GM23248 (cell line): ENCODE measurements at regions not wholly inside any gene's neighbourhood (a gene's known extent, or its start where the extent isn't known, plus 50 kb on each side); places are given as distances from the start of the nearest gene placed in this dataset.

Experiments used
- DNase-seq: peaks from one replicate; pipeline ENCODE4 v3.0.0-alpha.2; 2015
- H2AFZ ChIP-seq: fragments of 200-600 bp; sonication (generic); 2 replicates; pipeline ENCODE4 v1.6.1; 2016; ENCODE audit warnings: antibody characterized with exemption
- H3F3A ChIP-seq: fragments of 200-600 bp; sonication (generic); 2 replicates; pipeline ENCODE4 v1.6.1; 2016; ENCODE audit warnings: mild to moderate bottlenecking, antibody characterized with exemption, mixed run types; ENCODE audit not compliant: insufficient read depth
- H3K27ac ChIP-seq: fragments of 200-600 bp; sonication (generic); 2 replicates; pipeline ENCODE4 v1.5.1; 2016; ENCODE audit warnings: mild to moderate bottlenecking
- H3K27me3 ChIP-seq: fragments of 200-600 bp; sonication (generic); replicated peaks from 2 replicates; pipeline ENCODE4 v1.6.1; 2016; ENCODE audit warnings: mild to moderate bottlenecking; ENCODE audit not compliant: insufficient read depth
- H3K36me3 ChIP-seq: fragments of 200-600 bp; sonication (generic); 2 replicates; pipeline ENCODE4 v1.6.1; 2016; ENCODE audit warnings: low read depth, mild to moderate bottlenecking
- H3K4me1 ChIP-seq: fragments of 200-600 bp; sonication (generic); 2 replicates; pipeline ENCODE4 v1.6.1; 2016; ENCODE audit warnings: mild to moderate bottlenecking; ENCODE audit not compliant: insufficient read depth
- H3K4me2 ChIP-seq: fragments of 200-600 bp; sonication (generic); one replicate; pipeline ENCODE4 v1.6.1; 2016; ENCODE audit warnings: mild to moderate bottlenecking; ENCODE audit not compliant: unreplicated experiment
- H3K4me3 ChIP-seq: fragments of 200-600 bp; sonication (generic); 2 replicates; pipeline ENCODE4 v1.5.1; 2016; ENCODE audit warnings: mild to moderate bottlenecking
- H3K79me2 ChIP-seq: fragments of 200-600 bp; sonication (generic); 2 replicates; pipeline ENCODE4 v1.6.1; 2016; ENCODE audit warnings: mild to moderate bottlenecking; ENCODE audit not compliant: insufficient read depth
- H3K9ac ChIP-seq: fragments of 200-600 bp; sonication (generic); 2 replicates; pipeline ENCODE4 v1.6.1; 2016; ENCODE audit warnings: mild to moderate bottlenecking
- H3K9me2 ChIP-seq: fragments of 200-600 bp; sonication (generic); 2 replicates; pipeline ENCODE4 v1.6.1; 2016; ENCODE audit warnings: mixed run types, mild to moderate bottlenecking, moderate library complexity; ENCODE audit not compliant: insufficient read depth
- H3K9me3 ChIP-seq: fragments of 200-600 bp; sonication (generic); one replicate; pipeline ENCODE4 v1.6.1; 2017; ENCODE audit warnings: low read depth
- H4K20me1 ChIP-seq: fragments of 200-600 bp; sonication (generic); 2 replicates; pipeline ENCODE4 v1.6.0; 2016; ENCODE audit not compliant: insufficient read depth
- EZH2 ChIP-seq: fragments of 200-600 bp; sonication (generic); IDR thresholded peaks from 2 replicates; pipeline ENCODE4 v1.6.1; 2018; ENCODE audit warnings: antibody characterized with exemption, mild to moderate bottlenecking; ENCODE audit not compliant: insufficient read depth, poor library complexity, severe bottlenecking
- EZH2phosphoT487 ChIP-seq: fragments of 200-600 bp; sonication (generic); IDR thresholded peaks from 2 replicates; pipeline ENCODE4 v1.6.1; 2018; ENCODE audit warnings: antibody characterized with exemption, moderate library complexity, mild to moderate bottlenecking, low read depth; ENCODE audit not compliant: insufficient read depth
- WGBS, 2 experiments: methylation state at CpG; one replicate each; pipeline ENCODE4 v1.1.6; 2015 to 2017; ENCODE audit warnings: low lambda C conversion rate in 2 of 2, low coverage in 1 of 2; ENCODE audit errors: missing lambda C conversion rate in 2 of 2; 5-methylcytosine and 5-hydroxymethylcytosine counted together
- in situ Hi-C: fragments of 300-500 bp; cut with MboI; formaldehyde crosslinking; loops from 2 replicates; pipeline ENCODE4 v1.15.0; 2020

DNA sequence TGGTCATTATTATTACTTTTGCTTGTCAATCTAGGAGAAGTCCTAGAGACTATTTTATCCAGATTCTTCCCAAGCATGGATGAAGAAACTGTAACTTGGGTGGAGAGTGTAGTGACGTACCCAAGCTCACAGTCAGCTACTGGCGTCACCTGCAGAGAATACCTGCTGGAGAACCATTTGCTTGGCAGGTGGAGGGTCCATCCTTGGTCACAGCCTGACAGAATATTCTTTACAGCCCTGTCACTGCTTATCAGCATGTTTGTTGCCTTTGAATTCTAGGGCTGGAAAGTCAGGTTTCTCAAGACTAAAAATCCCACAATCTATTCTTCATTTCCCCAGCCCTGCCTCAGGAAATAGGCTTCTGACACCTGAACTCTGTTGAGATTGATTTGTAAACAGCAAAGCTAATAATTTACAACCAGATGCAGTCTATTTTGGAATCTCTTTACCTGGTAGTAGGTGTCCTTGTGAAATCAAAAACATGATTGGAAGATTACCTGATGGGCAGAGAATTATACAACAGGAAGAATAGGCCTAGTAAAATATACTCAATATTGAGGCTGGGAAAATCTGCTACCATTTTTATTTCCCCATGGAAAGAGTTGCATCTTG, 100.4 kb upstream of the ZNF644 start:
- no peaks in the 10 kb centered on the region for H3K9me2 ChIP-seq
- in situ Hi-C loops, result no loop called here
- no peaks in the 10 kb centered on the region for H4K20me1 ChIP-seq
- H3K9me3 ChIP-seq, result no peaks in the 10 kb centered on the region
- no peaks in the 10 kb centered on the region for H3K4me1 ChIP-seq
- no peak for TF ChIP-seq EZH2
- no peak for TF ChIP-seq EZH2phosphoT487
- H3K36me3 ChIP-seq, result no peaks in the 10 kb centered on the region
- no peak overlapping the region for H3K9ac ChIP-seq
- no peak overlapping the region for H3K4me3 ChIP-seq
- DNase-seq, result no peak
- WGBS, 2 experiments, result 31 to 37% methylated on average over 2 of the region's 2 CpGs
- H3K4me2 ChIP-seq, result no peak overlapping the region
- no peak overlapping the region for H3K27ac ChIP-seq
- no peaks in the 10 kb centered on the region for H3K79me2 ChIP-seq
- no peak overlapping the region for H2AFZ ChIP-seq
- H3K27me3 ChIP-seq, result no peaks in the 10 kb centered on the region
- no peaks in the 10 kb centered on the region for H3F3A ChIP-seq

DNA sequence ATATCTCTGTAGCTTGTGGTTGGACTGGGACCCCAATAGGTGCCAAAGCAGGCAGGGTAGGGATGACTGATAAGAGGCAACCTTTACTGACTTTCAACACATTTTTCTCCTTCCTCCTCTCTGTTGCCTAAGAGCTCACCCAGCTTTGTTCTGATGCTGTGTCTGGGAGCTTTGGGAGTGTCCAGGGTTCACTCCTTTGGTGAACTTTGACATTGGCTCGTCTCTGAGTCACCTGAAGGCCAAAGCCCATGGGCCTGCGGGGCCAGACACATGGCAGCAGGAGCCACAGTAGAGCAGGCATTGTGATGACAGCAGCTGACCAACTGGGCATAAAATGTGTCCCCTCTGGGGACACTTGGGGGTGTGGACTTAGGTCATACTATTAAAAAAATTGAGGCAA, 99.5 kb upstream of the ZNF644 start:
- no peaks in the 10 kb centered on the region for H3K9me3 ChIP-seq
- H2AFZ ChIP-seq, result no peak overlapping the region
- H3K27ac ChIP-seq, result no peak overlapping the region
- H3K79me2 ChIP-seq, result no peaks in the 10 kb centered on the region
- no peaks in the 10 kb centered on the region for H3K9me2 ChIP-seq
- TF ChIP-seq EZH2, result no peak
- TF ChIP-seq EZH2phosphoT487, result no peak
- H4K20me1 ChIP-seq, result no peaks in the 10 kb centered on the region
- H3K36me3 ChIP-seq, result no peaks in the 10 kb centered on the region
- no peaks in the 10 kb centered on the region for H3K27me3 ChIP-seq
- no peak overlapping the region for H3K9ac ChIP-seq
- DNase-seq, result no peak
- no peaks in the 10 kb centered on the region for H3F3A ChIP-seq
- in situ Hi-C loops, result no loop called here
- WGBS, 2 experiments, result 37 to 49% methylated on average over 2 of the region's 2 CpGs
- no peak overlapping the region for H3K4me3 ChIP-seq
- no peak overlapping the region for H3K4me2 ChIP-seq
- H3K4me1 ChIP-seq, result no peaks in the 10 kb centered on the region

DNA sequence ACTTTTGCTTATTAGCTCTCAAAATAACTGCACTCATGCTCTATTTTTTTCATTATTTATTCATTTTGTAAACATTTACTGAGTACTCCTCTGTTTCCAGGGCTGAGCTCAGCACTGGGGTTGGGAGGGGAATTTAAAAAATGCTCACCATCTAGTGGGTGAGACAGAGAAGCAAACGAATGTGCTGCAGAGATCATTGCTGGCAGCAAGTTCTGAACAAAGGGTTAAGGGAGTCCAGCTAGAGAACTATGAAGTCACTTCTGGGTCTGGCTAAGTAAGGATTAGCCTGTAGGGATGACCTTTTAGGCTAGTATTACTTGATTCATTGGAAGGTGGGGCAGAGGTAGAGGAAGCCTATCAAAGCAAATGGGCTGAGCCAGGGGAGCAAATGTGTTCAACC, 99.1 kb upstream of the ZNF644 start:
- Histone ChIP-seq H4K20me1 (no peaks in the 10 kb centered on the region), H3K79me2 (no peaks in the 10 kb centered on the region), H3K4me3 (no peak overlapping the region), H3K9me3 (no peaks in the 10 kb centered on the region), H3F3A (no peaks in the 10 kb centered on the region), H2AFZ (no peak overlapping the region), H3K9ac (no peak overlapping the region), H3K27ac (no peak overlapping the region), H3K27me3 (no peaks in the 10 kb centered on the region), H3K4me1 (no peaks in the 10 kb centered on the region), H3K36me3 (no peaks in the 10 kb centered on the region), H3K9me2 (no peaks in the 10 kb centered on the region), H3K4me2 (no peak overlapping the region)
- no peak for DNase-seq
- WGBS, 2 experiments, result 0% methylated on average over 1 of the region's 1 CpG
- TF ChIP-seq EZH2phosphoT487, result no peak
- no peak for TF ChIP-seq EZH2
- in situ Hi-C loops, result no loop called here

DNA sequence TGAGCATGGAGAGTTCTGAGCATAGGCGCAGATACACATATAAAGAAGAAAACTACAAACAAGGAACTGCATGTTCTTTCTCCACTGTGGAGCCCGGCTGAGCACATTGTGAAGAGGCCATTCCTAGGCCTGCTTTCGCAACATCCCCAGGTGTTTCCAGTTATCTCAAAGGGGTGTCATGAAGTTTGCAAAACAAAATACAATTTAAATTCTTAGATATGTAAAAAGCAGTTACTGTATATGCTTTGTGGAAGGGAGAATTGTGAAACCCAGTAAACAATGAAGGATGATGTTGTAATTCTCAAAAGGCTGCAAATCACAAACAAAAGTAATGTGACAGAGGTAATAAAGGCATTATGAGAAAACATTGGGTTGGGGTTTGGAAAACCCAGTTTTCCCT, 98.6 kb upstream of the ZNF644 start:
- Histone ChIP-seq H3K4me3 (no peak overlapping the region), H4K20me1 (no peaks in the 10 kb centered on the region), H3K4me2 (no peak overlapping the region), H3K9me3 (no peaks in the 10 kb centered on the region), H3K9ac (no peak overlapping the region), H3K36me3 (no peaks in the 10 kb centered on the region), H3K4me1 (no peaks in the 10 kb centered on the region), H3K27ac (no peak overlapping the region), H3F3A (no peaks in the 10 kb centered on the region), H3K27me3 (no peaks in the 10 kb centered on the region), H3K9me2 (no peaks in the 10 kb centered on the region), H3K79me2 (no peaks in the 10 kb centered on the region), H2AFZ (no peak overlapping the region)
- in situ Hi-C loops, result no loop called here
- TF ChIP-seq EZH2phosphoT487, result no peak
- no peak for TF ChIP-seq EZH2
- DNase-seq, result no peak
- 0 to 3% methylated on average over 3 of the region's 3 CpGs for WGBS, 2 experiments

DNA sequence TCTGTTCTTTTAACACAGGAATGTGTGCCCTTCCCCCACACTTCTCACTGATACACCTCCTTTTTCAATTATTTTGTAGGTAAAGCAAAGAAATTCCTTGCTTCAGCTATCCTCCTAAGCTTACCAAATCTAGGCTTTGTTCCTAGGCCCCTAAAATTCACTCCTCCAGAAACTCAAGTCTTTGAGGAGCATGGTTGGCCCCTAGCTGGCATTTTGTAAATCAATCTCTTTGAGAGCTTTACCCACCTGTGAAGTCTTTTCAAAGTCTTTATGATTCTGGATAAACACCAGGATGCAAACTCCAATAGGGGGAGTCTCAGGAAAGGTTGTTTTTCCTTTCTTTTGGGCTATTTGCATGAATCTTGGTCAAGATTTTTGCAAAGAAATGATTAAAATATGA, 82.9 kb upstream of the ZNF644 start:
- Histone ChIP-seq H3K4me2 (no peak overlapping the region), H4K20me1 (no peaks in the 10 kb centered on the region), H3K27ac (no peak overlapping the region), H3K79me2 (no peaks in the 10 kb centered on the region), H3K9me2 (no peaks in the 10 kb centered on the region), H3K4me1 (no peaks in the 10 kb centered on the region), H3K9ac (no peak overlapping the region), H3K9me3 (no peaks in the 10 kb centered on the region), H2AFZ (no peak overlapping the region), H3K27me3 (no peaks in the 10 kb centered on the region), H3K36me3 (no peaks in the 10 kb centered on the region), H3K4me3 (no peak overlapping the region), H3F3A (no peaks in the 10 kb centered on the region)
- DNase-seq, result no peak
- in situ Hi-C loops, result no loop called here
- TF ChIP-seq EZH2 (no peak), EZH2phosphoT487 (no peak)
